ENCODE measurements at regions not wholly inside any gene's neighbourhood (a gene's known extent, or its start where the extent isn't known, plus 50 kb on each side); places are given as distances from the start of the nearest gene placed in this dataset.

GRCh38 chr6:95423331-95423730 is 154.0 kb upstream of the MANEA start:
- Histone ChIP-seq H3K9ac (ENCODE audit: low read length) (no peak overlapping the region), H3K36me3 (ENCODE audit: insufficient read depth, low read length) (no peaks in the 10 kb centered on the region; the same call in 1 of the 2 replicates), H3K9me3 (ENCODE audit: low read length) (no peaks in the 10 kb centered on the region; the same call in 1 of the 2 replicates), H3K27ac (ENCODE audit: low read length) (no peak overlapping the region), H3K4me3 (ENCODE audit: low read length) (no peak overlapping the region), H3K9me2 (replicated peaks; ENCODE audit: insufficient read depth, low read length) (no peaks in the 10 kb centered on the region), H3K27me3 (ENCODE audit: low read length) (no peaks in the 10 kb centered on the region), H3K79me2 (ENCODE audit: low read length) (no peaks in the 10 kb centered on the region), H2AFZ (ENCODE audit: low read length) (no peak overlapping the region), H3K4me2 (ENCODE audit: low read depth, low read length, poor library complexity, severe bottlenecking) (no peak overlapping the region), H4K20me1 (ENCODE audit: insufficient read depth, low read depth, low read length) (no peaks in the 10 kb centered on the region), H3K4me1 (ENCODE audit: low read length) (peaks cover 5% of the 10 kb centered on the region; the same call in 1 of the 2 replicates)
- peak; percentile 49 for DNase-seq

DNA sequence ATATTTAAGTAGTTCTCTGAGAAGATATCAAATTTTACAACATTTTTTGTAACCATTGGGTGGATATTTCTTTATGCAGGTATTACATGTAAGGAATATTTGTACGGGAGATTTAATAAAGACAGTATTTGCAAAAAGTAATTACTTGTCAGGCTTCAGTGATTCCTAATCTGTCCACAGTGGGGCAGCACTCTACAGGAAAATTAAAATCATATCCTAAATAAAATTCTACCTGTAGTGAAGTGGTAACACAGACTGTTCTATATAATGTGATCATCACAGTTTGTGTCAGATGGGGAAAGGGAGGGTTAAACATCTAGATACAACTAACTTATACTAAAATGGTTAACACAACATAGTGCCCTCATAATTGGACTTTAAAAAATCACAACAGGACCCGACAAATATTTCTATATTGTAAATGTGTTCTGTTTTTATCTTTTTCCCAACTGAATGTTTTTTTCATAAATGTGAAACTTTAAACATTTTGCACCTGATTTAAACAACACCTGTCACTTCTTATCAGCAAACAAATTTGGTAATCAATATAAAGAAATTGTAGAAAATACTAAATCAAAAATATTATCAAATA is 145.6 kb upstream of the MANEA start:
- H3K4me2 ChIP-seq (ENCODE audit: low read depth, low read length, poor library complexity, severe bottlenecking) = no peak overlapping the region
- H3K27me3 ChIP-seq (ENCODE audit: low read length) = no peaks in the 10 kb centered on the region
- no peaks in the 10 kb centered on the region for H3K4me1 ChIP-seq (ENCODE audit: low read length)
- no peaks in the 10 kb centered on the region for H4K20me1 ChIP-seq (ENCODE audit: insufficient read depth, low read depth, low read length)
- H3K4me3 ChIP-seq (ENCODE audit: low read length) = no peak overlapping the region
- H3K27ac ChIP-seq (ENCODE audit: low read length) = no peak overlapping the region
- H3K79me2 ChIP-seq (ENCODE audit: low read length) = no peaks in the 10 kb centered on the region
- no peak overlapping the region for H2AFZ ChIP-seq (ENCODE audit: low read length)
- no peak overlapping the region for H3K9ac ChIP-seq (ENCODE audit: low read length)
- no peaks in the 10 kb centered on the region for H3K9me2 ChIP-seq (replicated peaks; ENCODE audit: insufficient read depth, low read length)
- peak; percentile 73 for DNase-seq
- H3K36me3 ChIP-seq (ENCODE audit: insufficient read depth, low read length) = no peaks in the 10 kb centered on the region
- H3K9me3 ChIP-seq (ENCODE audit: low read length) = no peaks in the 10 kb centered on the region

GRCh38 chr6:95439741-95440140 is 137.6 kb upstream of the MANEA start:
- Histone ChIP-seq H3K4me1 (ENCODE audit: low read length) (no peaks in the 10 kb centered on the region), H4K20me1 (ENCODE audit: insufficient read depth, low read depth, low read length) (no peaks in the 10 kb centered on the region), H2AFZ (ENCODE audit: low read length) (no peak overlapping the region), H3K9me3 (ENCODE audit: low read length) (no peaks in the 10 kb centered on the region), H3K79me2 (ENCODE audit: low read length) (no peaks in the 10 kb centered on the region), H3K27me3 (ENCODE audit: low read length) (no peaks in the 10 kb centered on the region), H3K4me2 (ENCODE audit: low read depth, low read length, poor library complexity, severe bottlenecking) (no peak overlapping the region), H3K4me3 (ENCODE audit: low read length) (no peak overlapping the region), H3K27ac (ENCODE audit: low read length) (no peak overlapping the region), H3K9me2 (replicated peaks; ENCODE audit: insufficient read depth, low read length) (no peaks in the 10 kb centered on the region), H3K9ac (ENCODE audit: low read length) (no peak overlapping the region), H3K36me3 (ENCODE audit: insufficient read depth, low read length) (no peaks in the 10 kb centered on the region)
- DNase-seq = no peak

GRCh38 chr6:95448208-95448607 is 129.1 kb upstream of the MANEA start:
- H3K9me3 ChIP-seq (ENCODE audit: low read length) = no peaks in the 10 kb centered on the region
- no peaks in the 10 kb centered on the region for H3K79me2 ChIP-seq (ENCODE audit: low read length)
- no peaks in the 10 kb centered on the region for H3K27me3 ChIP-seq (ENCODE audit: low read length)
- no peak overlapping the region for H3K27ac ChIP-seq (ENCODE audit: low read length)
- H3K36me3 ChIP-seq (ENCODE audit: insufficient read depth, low read length) = no peaks in the 10 kb centered on the region
- H4K20me1 ChIP-seq (ENCODE audit: insufficient read depth, low read depth, low read length) = no peaks in the 10 kb centered on the region
- H3K4me2 ChIP-seq (ENCODE audit: low read depth, low read length, poor library complexity, severe bottlenecking) = no peak overlapping the region
- no peak for DNase-seq
- no peaks in the 10 kb centered on the region for H3K4me1 ChIP-seq (ENCODE audit: low read length)
- H2AFZ ChIP-seq (ENCODE audit: low read length) = no peak overlapping the region
- no peaks in the 10 kb centered on the region; the same call in 1 of the 2 replicates for H3K9me2 ChIP-seq (replicated peaks; ENCODE audit: insufficient read depth, low read length)
- no peak overlapping the region for H3K9ac ChIP-seq (ENCODE audit: low read length)
- no peak overlapping the region for H3K4me3 ChIP-seq (ENCODE audit: low read length)

DNA sequence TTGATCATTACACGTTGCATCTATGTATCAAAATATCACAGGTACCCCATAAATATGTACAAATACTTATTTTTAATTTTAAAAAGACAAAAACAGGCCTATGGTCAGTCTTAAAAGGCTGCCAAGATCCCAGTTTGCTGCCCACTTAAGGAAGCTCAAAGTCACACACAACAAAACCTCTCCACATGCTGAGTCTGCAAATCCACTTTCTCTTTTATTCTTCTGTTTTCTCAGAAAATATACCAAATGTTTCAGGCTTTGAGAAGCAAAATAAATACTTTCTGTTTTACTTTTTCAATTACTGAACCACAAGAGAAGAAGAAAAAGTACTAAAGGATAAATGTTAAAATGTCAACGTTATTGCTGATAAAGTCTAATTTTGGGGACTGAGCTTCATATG is 107.8 kb upstream of the MANEA start:
- H3K4me3 ChIP-seq (ENCODE audit: low read length) = no peak overlapping the region
- no peak overlapping the region for H3K27ac ChIP-seq (ENCODE audit: low read length)
- no peak for DNase-seq
- no peaks in the 10 kb centered on the region for H3K9me3 ChIP-seq (ENCODE audit: low read length)
- no peak overlapping the region for H3K9ac ChIP-seq (ENCODE audit: low read length)
- H3K9me2 ChIP-seq (replicated peaks; ENCODE audit: insufficient read depth, low read length) = no peaks in the 10 kb centered on the region
- no peak overlapping the region for H2AFZ ChIP-seq (ENCODE audit: low read length)
- no peaks in the 10 kb centered on the region for H4K20me1 ChIP-seq (ENCODE audit: insufficient read depth, low read depth, low read length)
- H3K27me3 ChIP-seq (ENCODE audit: low read length) = no peaks in the 10 kb centered on the region
- H3K36me3 ChIP-seq (ENCODE audit: insufficient read depth, low read length) = no peaks in the 10 kb centered on the region
- H3K4me1 ChIP-seq (ENCODE audit: low read length) = no peaks in the 10 kb centered on the region
- no peak overlapping the region for H3K4me2 ChIP-seq (ENCODE audit: low read depth, low read length, poor library complexity, severe bottlenecking)
- H3K79me2 ChIP-seq (ENCODE audit: low read length) = no peaks in the 10 kb centered on the region

GRCh38 chr6:95478941-95479340 is 98.4 kb upstream of the MANEA start:
- no peaks in the 10 kb centered on the region for H3K36me3 ChIP-seq (ENCODE audit: insufficient read depth, low read length)
- H3K9me2 ChIP-seq (replicated peaks; ENCODE audit: insufficient read depth, low read length) = no peaks in the 10 kb centered on the region
- H3K9me3 ChIP-seq (ENCODE audit: low read length) = no peaks in the 10 kb centered on the region
- H3K27ac ChIP-seq (ENCODE audit: low read length) = no peak overlapping the region
- DNase-seq = peak; percentile 4
- H3K4me1 ChIP-seq (ENCODE audit: low read length) = no peaks in the 10 kb centered on the region
- no peak overlapping the region for H2AFZ ChIP-seq (ENCODE audit: low read length)
- no peaks in the 10 kb centered on the region for H3K27me3 ChIP-seq (ENCODE audit: low read length)
- H3K4me3 ChIP-seq (ENCODE audit: low read length) = no peak overlapping the region
- H3K9ac ChIP-seq (ENCODE audit: low read length) = no peak overlapping the region
- no peaks in the 10 kb centered on the region for H3K79me2 ChIP-seq (ENCODE audit: low read length)
- no peak overlapping the region for H3K4me2 ChIP-seq (ENCODE audit: low read depth, low read length, poor library complexity, severe bottlenecking)
- no peaks in the 10 kb centered on the region for H4K20me1 ChIP-seq (ENCODE audit: insufficient read depth, low read depth, low read length)

GRCh38 chr6:95487817-95488216 is 89.5 kb upstream of the MANEA start:
- Histone ChIP-seq H3K36me3 (ENCODE audit: insufficient read depth, low read length) (no peaks in the 10 kb centered on the region), H3K27me3 (ENCODE audit: low read length) (no peaks in the 10 kb centered on the region), H3K79me2 (ENCODE audit: low read length) (no peaks in the 10 kb centered on the region), H3K9ac (ENCODE audit: low read length) (no peak overlapping the region), H4K20me1 (ENCODE audit: insufficient read depth, low read depth, low read length) (no peaks in the 10 kb centered on the region), H3K9me2 (replicated peaks; ENCODE audit: insufficient read depth, low read length) (no peaks in the 10 kb centered on the region), H3K4me2 (ENCODE audit: low read depth, low read length, poor library complexity, severe bottlenecking) (no peak overlapping the region), H3K4me3 (ENCODE audit: low read length) (no peak overlapping the region), H2AFZ (ENCODE audit: low read length) (no peak overlapping the region), H3K27ac (ENCODE audit: low read length) (no peak overlapping the region), H3K9me3 (ENCODE audit: low read length) (no peaks in the 10 kb centered on the region), H3K4me1 (ENCODE audit: low read length) (no peaks in the 10 kb centered on the region)
- peak; percentile 40 for DNase-seq

GRCh38 chr6:95489185-95489863 is 88.0 kb upstream of the MANEA start:
- H2AFZ ChIP-seq (ENCODE audit: low read length) = no peak overlapping the region
- no peaks in the 10 kb centered on the region for H3K4me1 ChIP-seq (ENCODE audit: low read length)
- H3K9me3 ChIP-seq (ENCODE audit: low read length) = no peaks in the 10 kb centered on the region
- H3K27me3 ChIP-seq (ENCODE audit: low read length) = no peaks in the 10 kb centered on the region
- H3K79me2 ChIP-seq (ENCODE audit: low read length) = no peaks in the 10 kb centered on the region
- H3K4me3 ChIP-seq (ENCODE audit: low read length) = no peak overlapping the region
- H3K36me3 ChIP-seq (ENCODE audit: insufficient read depth, low read length) = no peaks in the 10 kb centered on the region
- H3K27ac ChIP-seq (ENCODE audit: low read length) = no peak overlapping the region
- no peak overlapping the region for H3K9ac ChIP-seq (ENCODE audit: low read length)
- DNase-seq = peak; percentile 9
- H3K4me2 ChIP-seq (ENCODE audit: low read depth, low read length, poor library complexity, severe bottlenecking) = no peak overlapping the region
- H3K9me2 ChIP-seq (replicated peaks; ENCODE audit: insufficient read depth, low read length) = no peaks in the 10 kb centered on the region
- H4K20me1 ChIP-seq (ENCODE audit: insufficient read depth, low read depth, low read length) = no peaks in the 10 kb centered on the region

Data from Karpas-422 (cell line).